H9 (cell line): ENCODE measurements at regions not wholly inside any gene's neighbourhood (a gene's known extent, or its start where the extent isn't known, plus 50 kb on each side); places are given as distances from the start of the nearest gene placed in this dataset.

ENCODE experiments used
- DNase-seq: peaks from one replicate; pipeline ENCODE4 v3.0.0-alpha.2; 2017
- H2AFZ ChIP-seq: one replicate; pipeline ENCODE4 v1.6.1; 2013; ENCODE audit warnings: mild to moderate bottlenecking, low read length, control low read depth, moderate library complexity
- H2AK5ac ChIP-seq: 2 replicates; pipeline ENCODE4 v1.6.1; 2013; ENCODE audit warnings: low read length, control low read depth, mixed read lengths; ENCODE audit not compliant: insufficient read length
- H2BK120ac ChIP-seq: one replicate; pipeline ENCODE4 v1.6.1; 2013; ENCODE audit warnings: low read depth, mild to moderate bottlenecking, low read length, control low read depth, inconsistent platforms; ENCODE audit not compliant: poor library complexity, severe bottlenecking
- H2BK12ac ChIP-seq: 2 replicates; pipeline ENCODE4 v1.6.1; 2013; ENCODE audit warnings: low read length, control low read depth, mixed read lengths, low read depth; ENCODE audit not compliant: insufficient read length
- H2BK15ac ChIP-seq: 2 replicates; pipeline ENCODE4 v1.6.1; 2013; ENCODE audit warnings: low read depth, low read length, control low read depth
- H2BK20ac ChIP-seq: one replicate; pipeline ENCODE4 v1.6.1; 2013; ENCODE audit warnings: low read depth, mild to moderate bottlenecking, low read length, control low read depth, inconsistent platforms; ENCODE audit not compliant: poor library complexity, severe bottlenecking
- H2BK5ac ChIP-seq: 2 replicates; pipeline ENCODE4 v1.6.1; 2013; ENCODE audit warnings: low read length, control low read depth, mixed read lengths; ENCODE audit not compliant: insufficient read length
- H3K14ac ChIP-seq: 2 replicates; pipeline ENCODE4 v1.6.1; 2013; ENCODE audit warnings: low read length, control low read depth; ENCODE audit not compliant: insufficient read depth
- H3K18ac ChIP-seq: 2 replicates; pipeline ENCODE4 v1.6.1; 2013; ENCODE audit warnings: low read depth, mild to moderate bottlenecking, mixed read lengths, low read length, control low read depth; ENCODE audit not compliant: insufficient read length
- H3K23ac ChIP-seq: 2 replicates; pipeline ENCODE4 v1.6.1; 2013; ENCODE audit warnings: low read length, control low read depth, mixed read lengths, low read depth; ENCODE audit not compliant: insufficient read length
- H3K23me2 ChIP-seq: 2 replicates; pipeline ENCODE4 v1.6.1; 2013; ENCODE audit warnings: low read depth, mild to moderate bottlenecking, mixed read lengths, low read length, control low read depth; ENCODE audit not compliant: insufficient read length, poor library complexity, severe bottlenecking
- H3K27ac ChIP-seq: 2 replicates; pipeline ENCODE4 v1.5.1; 2013; ENCODE audit warnings: low read length, control low read depth, mixed read lengths, low read depth; ENCODE audit not compliant: insufficient read length
- H3K27me3 ChIP-seq: 2 replicates; pipeline ENCODE4 v1.6.1; 2013; ENCODE audit warnings: low read length, control low read depth, inconsistent platforms; ENCODE audit not compliant: insufficient read depth
- H3K4ac ChIP-seq: 2 replicates; pipeline ENCODE4 v1.6.1; 2013; ENCODE audit warnings: low read depth, mild to moderate bottlenecking, control low read depth, inconsistent platforms, low read length, moderate library complexity
- H3K4me1 ChIP-seq: 2 replicates; pipeline ENCODE4 v1.6.1; 2013; ENCODE audit warnings: low read length, control low read depth, inconsistent platforms; ENCODE audit not compliant: insufficient read depth
- H3K4me2 ChIP-seq: 2 replicates; pipeline ENCODE4 v1.6.1; 2013; ENCODE audit warnings: low read length, control low read depth, mixed read lengths; ENCODE audit not compliant: insufficient read length, insufficient read depth
- H3K56ac ChIP-seq: 2 replicates; pipeline ENCODE4 v1.6.1; 2013; ENCODE audit warnings: low read depth, mild to moderate bottlenecking, mixed read lengths, low read length, control low read depth; ENCODE audit not compliant: insufficient read length
- H3K79me1 ChIP-seq: 2 replicates; pipeline ENCODE4 v1.6.1; 2013; ENCODE audit warnings: low read depth, mild to moderate bottlenecking, moderate library complexity, low read length, control low read depth, inconsistent platforms; ENCODE audit not compliant: insufficient read depth, poor library complexity, severe bottlenecking
- H3K79me2 ChIP-seq: 2 replicates; pipeline ENCODE4 v1.6.1; 2013; ENCODE audit warnings: low read length, control low read depth, inconsistent platforms; ENCODE audit not compliant: insufficient read depth
- H3K9ac ChIP-seq: 2 replicates; pipeline ENCODE4 v1.6.1; 2013; ENCODE audit warnings: low read length, control low read depth, mixed read lengths; ENCODE audit not compliant: insufficient read length; ENCODE audit errors: extremely low read depth
- H3K9me3 ChIP-seq: one replicate; pipeline ENCODE4 v1.6.1; 2013; ENCODE audit warnings: low read depth, low read length, inconsistent platforms; ENCODE audit not compliant: control insufficient read depth
- H3T11ph ChIP-seq: one replicate; pipeline ENCODE4 v1.6.1; 2013; ENCODE audit warnings: mild to moderate bottlenecking, low read length, control low read depth, inconsistent platforms
- H4K20me1 ChIP-seq: one replicate; pipeline ENCODE4 v1.6.1; 2013; ENCODE audit not compliant: control insufficient read depth, insufficient read length, insufficient read depth
- H4K5ac ChIP-seq: 2 replicates; pipeline ENCODE4 v1.6.1; 2013; ENCODE audit warnings: low read depth, mild to moderate bottlenecking, mixed read lengths, low read length, control low read depth; ENCODE audit not compliant: insufficient read length
- H4K8ac ChIP-seq: replicated peaks from 2 replicates; pipeline ENCODE4 v1.6.1; 2013; ENCODE audit warnings: low read length, control low read depth, mixed read lengths, low read depth; ENCODE audit not compliant: insufficient read length
- H4K91ac ChIP-seq: 2 replicates; pipeline ENCODE4 v1.6.1; 2013; ENCODE audit warnings: low read depth, mild to moderate bottlenecking, moderate library complexity, mixed read lengths, low read length, control low read depth; ENCODE audit not compliant: insufficient read length
- H3K27ac Mint-ChIP-seq, 3 experiments: 2 replicates in 2 of 3; 3 replicates in 1 of 3; pipeline ENCODE4 v1.8.0; 2020 to 2021; ENCODE audit warnings: mixed read lengths in 3 of 3, mild to moderate bottlenecking in 1 of 3, moderate library complexity in 1 of 3
- H3K27me3 Mint-ChIP-seq: 2 replicates; pipeline ENCODE4 v1.8.0; 2021; ENCODE audit warnings: low read depth, mild to moderate bottlenecking, moderate library complexity, mixed read lengths
- H3K36me3 Mint-ChIP-seq, 3 experiments: 2 replicates in 2 of 3; 3 replicates in 1 of 3; pipeline ENCODE4 v1.8.0; 2020 to 2021; ENCODE audit warnings: low read depth in 3 of 3, mixed read lengths in 3 of 3; ENCODE audit not compliant: insufficient read depth in 1 of 3
- H3K4me1 Mint-ChIP-seq, 2 experiments: 2 replicates each; pipeline ENCODE4 v1.8.0; 2020; ENCODE audit warnings: mixed read lengths in 2 of 2
- H3K4me3 Mint-ChIP-seq, 2 experiments: 2 replicates in 1 of 2; 3 replicates in 1 of 2; pipeline ENCODE4 v1.8.0; 2020 to 2021; ENCODE audit warnings: mild to moderate bottlenecking in 2 of 2, mixed read lengths in 2 of 2, moderate library complexity in 1 of 2
- H3K9me3 Mint-ChIP-seq, 2 experiments: 2 replicates in 1 of 2; 3 replicates in 1 of 2; pipeline ENCODE4 v1.8.0; 2020; ENCODE audit warnings: mild to moderate bottlenecking in 2 of 2, mixed read lengths in 2 of 2, moderate library complexity in 1 of 2
- TF ChIP-seq, protein P1 (sequence below): fragments of 200-600 bp; sonication (generic); conservative IDR thresholded peaks from 3 replicates; pipeline ENCODE4 v1.8.0; 2021; ENCODE audit warnings: antibody characterized with exemption, mild to moderate bottlenecking

GRCh38 chr2:238614376-238614775 is 187.6 kb downstream of the ASB1 start:
- no peak overlapping the region for H3K4me2 ChIP-seq
- no peaks in the 10 kb centered on the region for H3K27me3 ChIP-seq
- H2BK12ac ChIP-seq, result no peak overlapping the region
- Mint-ChIP-seq H3K27ac (no peak overlapping the region), H3K4me1 (no peaks in the 10 kb centered on the region; a peak in 1 of 4 replicates), H3K9me3 (peaks cover 5 to 19% of the 10 kb centered on the region in 2 experiments; a peak in 4 of 5 replicates), H3K4me3 (no peak overlapping the region), H3K27me3 (peaks cover 4% of the 10 kb centered on the region; the same call in 1 of the 2 replicates), H3K36me3 (no peaks in the 10 kb centered on the region)
- H2BK5ac ChIP-seq, result no peak overlapping the region
- H3K9me3 ChIP-seq, result no peaks in the 10 kb centered on the region
- no peaks in the 10 kb centered on the region for H3K23me2 ChIP-seq
- no peaks in the 10 kb centered on the region for H3K79me2 ChIP-seq
- no peaks in the 10 kb centered on the region for H4K20me1 ChIP-seq
- no peak overlapping the region for H2AFZ ChIP-seq
- DNase-seq, result no peak
- H4K5ac ChIP-seq, result no peak overlapping the region
- H3K23ac ChIP-seq, result no peak overlapping the region
- no peak overlapping the region for H2BK120ac ChIP-seq
- no peak overlapping the region for H3K56ac ChIP-seq
- no peak overlapping the region for H4K8ac ChIP-seq
- no peak overlapping the region for H3K14ac ChIP-seq
- no peaks in the 10 kb centered on the region for H3K79me1 ChIP-seq
- no peaks in the 10 kb centered on the region; the same call in 1 of the 2 replicates for H3K4me1 ChIP-seq
- no peak overlapping the region for H3K27ac ChIP-seq
- no peak overlapping the region for H3K4ac ChIP-seq
- H2BK20ac ChIP-seq, result no peak overlapping the region
- H3K18ac ChIP-seq, result no peak overlapping the region
- no peak overlapping the region for H3T11ph ChIP-seq
- TF ChIP-seq, protein P1, sequence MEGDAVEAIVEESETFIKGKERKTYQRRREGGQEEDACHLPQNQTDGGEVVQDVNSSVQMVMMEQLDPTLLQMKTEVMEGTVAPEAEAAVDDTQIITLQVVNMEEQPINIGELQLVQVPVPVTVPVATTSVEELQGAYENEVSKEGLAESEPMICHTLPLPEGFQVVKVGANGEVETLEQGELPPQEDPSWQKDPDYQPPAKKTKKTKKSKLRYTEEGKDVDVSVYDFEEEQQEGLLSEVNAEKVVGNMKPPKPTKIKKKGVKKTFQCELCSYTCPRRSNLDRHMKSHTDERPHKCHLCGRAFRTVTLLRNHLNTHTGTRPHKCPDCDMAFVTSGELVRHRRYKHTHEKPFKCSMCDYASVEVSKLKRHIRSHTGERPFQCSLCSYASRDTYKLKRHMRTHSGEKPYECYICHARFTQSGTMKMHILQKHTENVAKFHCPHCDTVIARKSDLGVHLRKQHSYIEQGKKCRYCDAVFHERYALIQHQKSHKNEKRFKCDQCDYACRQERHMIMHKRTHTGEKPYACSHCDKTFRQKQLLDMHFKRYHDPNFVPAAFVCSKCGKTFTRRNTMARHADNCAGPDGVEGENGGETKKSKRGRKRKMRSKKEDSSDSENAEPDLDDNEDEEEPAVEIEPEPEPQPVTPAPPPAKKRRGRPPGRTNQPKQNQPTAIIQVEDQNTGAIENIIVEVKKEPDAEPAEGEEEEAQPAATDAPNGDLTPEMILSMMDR, result no peak
- H3K9ac ChIP-seq, result no peak overlapping the region
- H2AK5ac ChIP-seq, result no peak overlapping the region
- no peak overlapping the region for H4K91ac ChIP-seq
- H2BK15ac ChIP-seq, result no peak overlapping the region
